GM18867 (cell line): ENCODE measurements at regions not wholly inside any gene's neighbourhood (a gene's known extent, or its start where the extent isn't known, plus 50 kb on each side); places are given as distances from the start of the nearest gene placed in this dataset.
"Not testable (repeated sequence)": the region's sequence is repeated elsewhere in the genome, so short reads cannot be mapped to it uniquely, and the experiment has no call there.

Source experiments
- ATAC-seq: cut with Tn5 transposase; IDR thresholded peaks from one replicate; pipeline ENCODE4 v1.9.1; 2021; ENCODE audit warnings: mild to moderate bottlenecking, moderate library complexity; ENCODE audit not compliant: unreplicated experiment

DNA sequence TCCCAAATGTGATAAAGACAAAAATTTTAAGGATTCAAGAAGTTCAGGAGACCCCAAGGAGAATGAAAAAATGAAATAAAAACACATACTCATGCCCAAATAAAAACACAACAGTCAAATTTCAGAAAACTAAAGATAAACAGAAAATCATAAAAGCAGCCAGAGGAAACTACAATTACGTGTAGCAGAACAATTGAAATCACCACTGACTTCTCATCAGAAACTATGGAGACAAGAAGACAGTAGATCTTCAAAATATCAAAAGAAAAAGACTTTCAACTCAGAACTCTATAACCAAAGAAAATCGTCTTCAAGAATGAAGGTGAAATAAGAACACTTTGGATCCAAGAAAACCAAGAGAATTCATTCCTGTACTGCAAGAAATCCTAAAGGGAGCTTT lies 54.9 kb downstream of the DIO3 start:
- no peak for ATAC-seq

DNA sequence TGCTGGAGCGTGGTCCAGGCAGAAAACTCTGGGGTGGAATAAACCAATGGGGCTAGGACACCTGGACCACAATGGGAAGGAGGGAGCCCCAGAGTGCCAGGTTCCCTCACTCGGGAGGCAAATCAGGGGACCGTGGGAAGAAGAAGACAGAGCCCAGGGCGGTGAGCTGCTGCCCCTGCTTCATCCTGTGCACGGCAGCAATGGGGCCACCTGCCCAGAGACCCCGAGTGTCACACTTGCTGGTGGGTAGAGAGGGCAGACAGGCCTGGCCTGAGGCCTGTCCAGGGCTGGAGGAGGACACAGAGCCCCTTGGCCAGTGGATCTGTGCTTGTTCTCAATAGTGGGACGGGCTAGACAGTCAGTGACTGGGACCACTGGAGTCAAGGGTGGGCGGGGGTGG lies 58.2 kb downstream of the DIO3 start:
- ATAC-seq, result no peak

- no peak for ATAC-seq
Observed at GRCh38 chr14:101620031-101620788, 58.9 kb downstream of the DIO3 start.

DNA sequence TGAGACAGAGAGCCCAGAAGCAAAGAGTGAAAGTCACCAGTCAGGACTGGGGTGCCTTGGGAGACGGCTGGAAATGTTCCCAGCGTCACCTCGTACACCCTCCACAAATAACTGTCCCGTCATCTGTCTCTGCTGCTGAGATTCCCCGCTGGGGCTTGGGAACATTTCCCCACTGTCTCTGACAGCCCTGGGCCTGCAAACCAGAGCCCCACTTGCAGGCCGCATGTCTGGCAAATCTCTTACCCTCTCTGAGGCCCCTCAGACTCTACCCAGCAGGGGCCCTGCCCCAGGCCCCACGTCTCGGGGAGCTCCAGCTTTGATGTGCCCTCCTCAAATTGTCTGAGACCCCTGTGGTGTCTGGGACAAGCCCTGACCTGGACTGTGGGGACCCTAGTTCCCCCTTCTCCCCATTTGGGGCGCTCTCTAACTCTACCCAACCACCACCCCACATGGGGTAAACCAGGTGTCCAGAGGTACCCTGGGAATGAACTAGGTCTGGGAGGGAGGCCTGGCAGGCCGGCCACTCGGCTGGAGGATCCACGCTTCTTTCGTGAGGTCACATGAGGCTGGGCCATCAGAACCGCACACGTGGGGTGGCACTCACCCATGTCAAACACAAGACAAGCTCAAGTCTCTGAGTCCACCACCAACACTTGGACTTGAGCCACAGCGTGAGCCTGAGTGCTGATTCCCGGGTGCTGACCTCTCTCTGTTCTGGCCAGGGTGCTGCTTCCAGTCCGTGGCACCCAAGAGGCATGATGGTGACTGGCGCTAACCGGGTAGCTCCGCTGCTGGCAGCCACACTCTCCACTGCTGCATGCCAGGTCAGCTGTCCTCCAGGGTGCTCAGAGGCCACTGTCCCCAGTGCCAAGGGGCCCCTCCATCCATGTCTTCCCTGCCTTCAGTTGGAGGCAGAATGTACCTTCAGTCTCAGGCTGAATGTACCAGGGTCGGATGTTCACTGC lies 59.8 kb downstream of the DIO3 start:
- ATAC-seq, result no peak

DNA sequence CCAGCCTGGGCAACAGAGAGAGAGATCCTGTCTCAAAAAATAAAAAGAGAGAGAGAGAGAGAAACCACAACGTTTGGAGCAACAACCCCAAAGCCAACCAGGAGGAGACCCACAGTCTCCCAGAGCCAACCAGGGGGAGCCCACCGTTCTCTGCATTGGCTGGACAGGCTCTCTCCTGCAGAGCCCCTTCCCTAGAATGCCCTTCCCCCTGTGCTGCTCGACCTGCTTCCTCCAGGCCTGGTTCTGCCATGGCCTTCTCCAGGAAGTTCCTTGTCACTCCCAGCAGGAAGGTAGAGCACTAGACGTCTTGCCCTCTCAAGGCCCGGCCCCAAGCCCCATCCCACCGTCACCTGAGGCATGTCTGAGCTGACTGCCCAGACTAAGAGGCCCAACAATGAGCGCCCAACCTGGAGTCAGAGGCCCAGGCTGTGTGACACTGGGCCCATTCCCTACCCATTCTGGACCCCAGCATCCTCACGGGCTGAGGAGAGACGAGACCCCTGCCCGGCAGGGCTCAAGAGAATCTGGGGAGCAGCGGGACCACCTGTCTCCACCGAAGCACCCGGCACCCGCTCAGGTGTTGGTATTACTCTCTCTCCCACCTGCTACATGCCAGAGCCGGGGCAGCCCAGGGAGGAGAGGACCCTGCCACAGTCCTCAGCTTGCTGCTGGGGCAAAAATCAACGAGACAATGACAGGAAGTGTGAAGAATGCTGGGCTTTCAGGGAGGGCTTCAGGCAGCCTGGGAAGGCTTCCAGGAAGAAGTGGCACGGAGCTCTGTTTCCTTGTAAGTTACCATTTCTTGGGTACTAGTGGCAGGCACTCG lies 61.2 kb downstream of the DIO3 start:
- ATAC-seq, result no peak

DNA sequence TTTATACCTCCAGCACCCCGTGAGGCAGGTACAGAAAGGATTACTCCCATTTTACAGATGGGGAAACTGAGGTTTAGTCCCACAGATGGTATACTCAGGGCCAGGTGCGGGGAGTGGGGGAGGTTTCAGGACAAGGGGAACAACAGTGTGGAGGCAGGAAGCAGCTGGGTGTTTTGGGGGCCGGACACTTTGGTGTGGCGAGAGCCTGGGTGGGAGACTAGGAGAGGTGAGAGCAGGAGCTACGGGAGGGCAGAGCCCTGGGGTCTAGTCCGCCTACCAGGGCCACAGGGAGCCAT lies 61.7 kb downstream of the DIO3 start:
- ATAC-seq, result no peak

DNA sequence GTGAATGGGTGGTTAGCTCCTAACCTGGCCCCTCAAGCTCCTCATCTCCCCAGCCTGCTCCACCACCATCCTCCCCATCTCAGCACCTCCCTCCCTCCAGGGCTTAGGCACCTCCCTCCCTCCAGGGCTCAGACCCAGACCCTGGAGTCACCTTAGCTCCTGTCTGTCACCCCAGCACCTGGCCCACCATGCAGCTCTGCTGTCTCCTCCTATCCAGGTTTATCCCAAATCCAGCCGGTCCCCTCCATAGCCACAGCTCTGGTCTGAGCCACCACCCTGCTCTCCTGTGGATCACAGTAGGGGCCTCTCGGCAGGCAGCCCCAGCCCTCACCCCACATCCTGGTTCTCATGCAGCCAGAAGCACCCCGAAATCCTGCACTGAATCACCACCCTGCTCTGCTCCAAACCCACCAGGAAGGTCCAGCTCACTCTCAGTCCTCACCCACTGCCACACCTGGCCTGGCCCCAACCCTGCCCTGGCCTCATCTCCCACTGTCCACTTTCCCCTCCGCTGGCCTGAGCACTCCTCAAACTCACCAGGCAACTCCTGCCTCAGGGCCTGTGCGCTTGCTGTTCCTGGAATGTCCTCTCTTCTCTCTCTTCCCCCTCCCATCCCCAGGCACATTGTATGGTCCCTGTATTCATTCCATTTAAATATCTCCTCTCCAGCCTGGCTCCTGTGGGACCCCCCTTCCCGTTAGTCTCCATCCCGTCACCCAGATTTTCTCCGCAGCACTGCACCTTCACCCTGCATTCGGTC lies 62.6 kb downstream of the DIO3 start:
- ATAC-seq, result no peak

- ATAC-seq, result no peak
Observed at GRCh38 chr14:101624536-101624935, 63.2 kb downstream of the DIO3 start.

DNA sequence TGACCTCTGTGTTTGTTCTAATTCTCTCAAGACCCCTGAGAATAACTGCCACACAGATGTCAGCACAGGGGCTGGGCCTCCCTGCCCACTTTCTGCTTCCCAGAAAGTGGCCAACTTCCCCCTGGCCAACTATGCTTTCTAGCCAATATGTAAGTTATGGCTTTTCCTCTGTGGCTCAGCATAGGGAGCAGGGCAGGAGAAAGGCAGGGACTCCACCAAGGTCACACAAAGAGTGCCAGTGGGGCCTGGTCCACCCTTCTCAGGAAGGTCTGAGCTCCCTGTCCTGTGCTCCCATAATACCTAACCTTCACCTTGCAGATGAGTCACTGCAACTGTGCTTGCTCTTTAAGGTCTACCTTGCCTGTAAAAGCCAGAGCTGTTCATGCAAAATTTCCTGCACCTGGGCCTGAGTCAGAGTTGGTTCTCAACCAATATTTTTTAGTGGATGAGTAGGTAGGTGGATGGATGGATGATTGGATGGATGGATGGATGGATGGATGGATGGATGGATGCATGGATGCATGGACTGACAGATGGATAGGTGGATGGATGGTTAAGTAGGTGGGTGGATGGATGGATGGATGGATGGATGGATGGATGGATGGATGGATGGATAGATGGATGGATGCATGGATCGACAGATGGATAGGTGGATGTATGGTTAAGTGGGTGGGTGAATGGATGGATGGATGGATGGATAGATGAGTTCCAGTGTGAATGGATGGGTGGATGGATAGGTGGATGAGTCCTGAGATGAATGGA lies 64.2 kb downstream of the DIO3 start:
- no peak for ATAC-seq

- ATAC-seq, result no peak
Observed at GRCh38 chr14:101626331-101626730, 65.0 kb downstream of the DIO3 start.

- no peak for ATAC-seq
Observed at GRCh38 chr14:101627915-101628262, 66.6 kb downstream of the DIO3 start.

DNA sequence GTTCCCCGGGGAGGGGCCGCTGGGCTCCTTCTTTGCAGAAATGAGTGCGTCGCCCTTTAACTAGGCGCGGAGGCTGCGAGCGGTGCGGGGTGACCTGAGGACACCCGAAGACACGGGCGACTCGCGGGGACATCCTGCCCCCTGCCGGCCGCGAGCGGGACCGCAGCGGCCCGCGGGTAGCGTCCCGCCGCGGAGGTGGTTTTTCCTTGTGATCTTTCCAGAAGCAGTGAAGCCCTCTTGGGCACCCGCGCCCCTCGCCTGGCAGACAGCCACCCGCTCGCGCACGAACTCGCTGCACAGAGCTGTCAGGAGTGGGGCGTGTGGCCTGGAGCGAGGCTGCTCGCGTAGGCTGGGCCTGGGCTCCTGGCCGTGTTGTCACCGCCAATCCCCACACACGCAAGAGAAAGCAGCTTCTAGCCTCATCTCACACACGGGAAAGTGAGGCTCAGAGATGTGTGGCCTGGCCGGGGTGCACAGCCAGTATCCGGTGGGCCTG lies 67.2 kb downstream of the DIO3 start:
- peak; percentile 65 for ATAC-seq

GRCh38 chr14:101628975-101629374 lies 67.7 kb downstream of the DIO3 start:
- no peak for ATAC-seq

DNA sequence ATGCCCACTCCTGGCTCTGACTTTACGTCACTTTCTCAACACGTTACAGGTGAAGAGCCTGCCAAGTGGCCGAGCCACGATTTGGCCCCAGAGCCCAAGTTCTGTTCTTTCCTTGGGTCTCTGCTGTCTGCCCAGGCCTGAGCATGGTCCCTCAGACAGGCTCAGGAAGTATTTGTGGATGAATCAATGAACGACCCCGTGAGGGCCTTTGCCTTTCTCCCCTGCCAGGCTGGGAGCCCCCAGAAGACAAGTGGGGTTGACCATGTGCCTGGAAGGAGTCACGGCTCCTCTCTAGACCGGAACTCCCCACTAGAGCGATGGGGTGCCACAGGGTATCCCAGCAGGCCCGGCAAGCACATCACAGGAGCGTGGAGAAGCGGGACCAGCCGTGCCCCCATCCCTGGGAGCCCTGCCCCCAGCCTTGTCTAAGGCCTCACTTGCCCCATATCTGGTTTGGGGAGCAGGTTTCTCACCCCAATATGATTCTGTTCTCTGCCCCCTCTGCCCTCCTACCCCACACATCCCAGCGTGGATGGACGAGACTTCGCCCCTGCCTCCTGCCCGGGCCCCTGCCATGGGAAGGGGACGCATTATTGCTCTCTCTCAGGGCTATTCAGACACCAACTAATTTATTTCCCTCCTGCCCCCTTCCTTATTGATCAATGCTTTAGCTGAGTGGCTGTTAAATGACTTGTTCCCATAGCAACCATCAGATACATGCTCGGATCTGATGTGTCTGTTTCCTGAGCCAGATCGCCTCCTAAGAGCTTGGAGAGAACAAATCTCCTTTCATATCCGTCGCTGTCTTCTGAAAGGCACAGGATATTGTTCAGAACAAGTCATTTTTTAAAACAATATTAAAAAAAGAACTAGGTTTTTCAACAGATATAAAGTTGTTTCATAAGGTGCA lies 69.0 kb downstream of the DIO3 start:
- no peak for ATAC-seq

DNA sequence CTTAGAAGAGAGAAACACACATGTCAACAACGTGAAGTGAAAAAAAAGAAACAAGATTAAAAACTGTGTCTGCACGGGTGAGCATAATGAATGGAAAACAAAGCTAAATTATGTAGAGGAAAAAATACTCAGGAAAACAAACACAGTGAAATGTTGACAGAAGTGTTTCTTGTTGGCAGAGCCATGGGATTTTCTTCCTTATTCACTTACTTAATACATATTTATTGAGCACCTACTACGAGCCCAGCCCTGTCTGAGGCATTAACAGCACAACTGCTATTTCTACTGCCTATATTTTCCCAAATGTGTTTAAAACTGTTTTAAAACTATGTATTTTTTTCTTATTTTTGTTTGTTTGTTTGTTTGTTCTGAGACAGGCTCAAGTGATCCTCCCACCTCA lies 69.9 kb downstream of the DIO3 start:
- no peak for ATAC-seq

DNA sequence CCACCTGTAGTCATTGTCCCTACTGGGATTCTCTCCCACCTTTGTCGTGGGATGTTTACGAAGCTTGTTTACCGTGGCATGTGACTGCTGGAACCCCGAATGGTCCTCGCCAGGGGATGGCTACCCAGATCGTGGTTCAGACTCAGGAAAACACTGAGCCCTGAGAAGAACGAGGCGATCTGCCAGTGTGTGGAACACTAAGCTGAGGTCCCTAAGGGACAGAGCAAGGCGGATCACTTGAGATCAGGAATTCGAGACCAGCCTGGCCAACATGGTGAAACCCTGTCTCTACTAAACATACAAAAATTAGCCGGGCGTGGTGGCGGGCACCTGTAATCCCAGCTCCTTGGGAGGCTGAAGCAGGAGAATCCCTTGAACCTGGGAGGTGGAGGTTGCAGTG lies 70.7 kb downstream of the DIO3 start:
- not testable (repeated sequence) for ATAC-seq

DNA sequence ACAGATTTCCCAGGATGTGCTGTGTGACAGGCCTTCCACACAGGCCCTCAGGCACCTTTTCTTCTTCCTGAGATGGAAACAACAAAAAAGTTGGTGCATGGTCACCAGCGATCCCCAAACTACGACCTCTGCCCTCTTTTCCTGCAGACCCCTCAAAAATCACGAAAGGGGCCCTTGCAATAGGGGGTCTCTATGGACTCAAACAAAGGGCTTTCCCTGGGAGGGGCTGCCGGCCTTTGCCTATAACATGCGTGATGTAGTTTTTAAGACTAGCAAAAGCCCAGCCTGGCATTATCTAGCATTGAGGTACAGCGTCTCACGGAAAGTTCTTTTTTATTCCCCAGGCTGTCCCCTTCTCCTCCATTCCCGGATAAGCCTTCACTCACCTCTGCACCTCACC lies 71.2 kb downstream of the DIO3 start:
- ATAC-seq, result no peak

DNA sequence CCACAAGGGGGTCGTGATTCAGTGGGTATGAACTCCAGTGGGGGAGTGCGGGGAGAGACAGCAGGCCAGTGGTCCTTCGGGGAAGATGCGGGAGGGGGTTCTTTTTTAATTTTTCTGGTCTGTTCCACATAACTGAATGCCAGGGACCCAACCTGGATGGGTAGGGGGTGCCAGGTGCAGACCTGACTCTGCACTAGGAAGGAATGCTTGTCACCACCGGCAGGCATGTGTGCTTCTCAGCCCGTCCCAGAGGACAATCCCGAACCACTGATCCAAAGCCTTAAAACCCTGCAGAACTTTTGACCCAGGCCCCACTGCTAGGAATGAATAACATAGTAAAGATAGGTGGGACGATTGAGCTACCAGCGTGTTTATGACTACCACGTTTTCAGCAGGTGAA lies 72.0 kb downstream of the DIO3 start:
- no peak for ATAC-seq
